Stimulated activated CD4-positive, alpha-beta T cell treated with anti-CD3 and anti-CD28 coated beads, Interleukin-4, amount 100 ng/mL, for 48 hours (primary cell): ENCODE measurements at regions not wholly inside any gene's neighbourhood (a gene's known extent, or its start where the extent isn't known, plus 50 kb on each side); places are given as distances from the start of the nearest gene placed in this dataset.

Experiments
- DNase-seq, 2 donors: peaks; one replicate each; pipeline ENCODE4 v3.0.0-alpha.2; 2020; ENCODE audit warnings: low read depth in 2 of 2

GRCh38 chr6:157769776-157770426 is 53.1 kb upstream of the SNX9 start:
- no peak for DNase-seq

DNA sequence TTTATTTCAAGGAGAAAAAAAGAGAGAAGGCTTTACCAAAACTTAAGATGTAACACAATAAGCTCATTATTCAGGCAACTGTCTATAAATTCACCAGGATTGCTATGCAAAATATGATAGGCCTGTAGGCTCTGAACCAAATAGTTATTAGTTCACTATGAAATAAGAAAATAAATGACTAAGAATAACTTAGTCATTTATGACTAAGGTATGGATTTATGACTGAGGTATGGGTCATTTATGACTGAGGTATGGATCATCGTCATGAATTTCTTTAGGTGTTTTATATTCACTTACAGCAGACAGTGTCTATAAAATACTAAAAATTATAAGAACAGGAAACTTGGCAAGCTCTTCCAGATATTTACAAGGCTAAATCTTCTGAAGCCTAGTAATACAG is 52.1 kb upstream of the SNX9 start:
- no peak for DNase-seq

GRCh38 chr6:157772820-157773219 is 50.2 kb upstream of the SNX9 start:
- DNase-seq: no peak
